Left ventricle myocardium superior (tissue), 1 donor: ENCODE measurements at regions not wholly inside any gene's neighbourhood (a gene's known extent, or its start where the extent isn't known, plus 50 kb on each side); places are given as distances from the start of the nearest gene placed in this dataset.

Source experiments
- ATAC-seq: fragments of 200-7000 bp; cut with Tn5 transposase; one replicate; pipeline ENCODE4 v1.9.1; 2020; ENCODE audit warnings: mild to moderate bottlenecking, moderate library complexity
- DNase-seq: peaks from one replicate; pipeline ENCODE4 v3.0.0-alpha.2; 2020
- intact Hi-C: fragments of 100-400 bp; cut with micrococcal nuclease; formaldehyde crosslinking; loops from one replicate; pipeline ENCODE4 v1.11.0; 2022
- donor health status: DM: no; HTN: yes; CAD: no; lungs with severe emphysema.

- no peak for ATAC-seq
- intact Hi-C loops, result no loop called here
- DNase-seq, result no peak
Measured at GRCh38 chr15:81987628-81988027, 58.2 kb downstream of the MEX3B start.

GRCh38 chr15:81983497-81983896 is 62.3 kb downstream of the MEX3B start:
- intact Hi-C loops, result no loop called here
- ATAC-seq, result no peak
- no peak for DNase-seq

GRCh38 chr15:81982808-81983207 is 63.0 kb downstream of the MEX3B start:
- ATAC-seq (no peak), DNase-seq (no peak)
- intact Hi-C loops, result no loop called here

- intact Hi-C loops, result no loop called here
- DNase-seq (no peak), ATAC-seq (no peak)
Measured at GRCh38 chr15:81981908-81982307, 63.9 kb downstream of the MEX3B start.

- ATAC-seq (no peak), DNase-seq (no peak)
- intact Hi-C loops, result no loop called here
Measured at GRCh38 chr15:81977464-81977863, 68.4 kb downstream of the MEX3B start.

GRCh38 chr15:81968691-81969090 is 77.1 kb downstream of the MEX3B start:
- ATAC-seq, result no peak
- intact Hi-C loops, result no loop called here

GRCh38 chr15:81966631-81967030 is 79.2 kb downstream of the MEX3B start:
- intact Hi-C loops, result no loop called here
- no peak for ATAC-seq
- no peak for DNase-seq

More at GRCh38 chr15:81968691-81969090, 77.1 kb downstream of the MEX3B start:
- no peak for DNase-seq

- no peak for DNase-seq
- intact Hi-C loops, result no loop called here
- ATAC-seq, result no peak
Measured at GRCh38 chr15:81962482-81962881, 83.3 kb downstream of the MEX3B start.

- ATAC-seq, result no peak
- intact Hi-C loops, result no loop called here
- no peak for DNase-seq
Measured at GRCh38 chr15:81959196-81959595, 86.6 kb downstream of the MEX3B start.

GRCh38 chr15:81957698-81958097 is 88.1 kb downstream of the MEX3B start:
- intact Hi-C loops, result no loop called here
- DNase-seq (no peak), ATAC-seq (no peak)

- ATAC-seq, result no peak
- intact Hi-C loops, result no loop called here
- DNase-seq, result no peak
Measured at GRCh38 chr15:81955382-81956062, 90.3 kb downstream of the MEX3B start.

GRCh38 chr15:81954158-81954783 is 91.5 kb downstream of the MEX3B start:
- no peak for DNase-seq
- ATAC-seq, result no peak
- intact Hi-C loops, result no loop called here

- intact Hi-C loops, result no loop called here
- ATAC-seq (no peak), DNase-seq (no peak)
Measured at GRCh38 chr15:81950841-81951414, 94.9 kb downstream of the MEX3B start.

- DNase-seq (no peak), ATAC-seq (no peak)
- intact Hi-C loops, result no loop called here
Measured at GRCh38 chr15:81948751-81949150, 97.1 kb downstream of the MEX3B start.

GRCh38 chr15:81948222-81948621 is 97.6 kb downstream of the MEX3B start:
- no peak for ATAC-seq
- intact Hi-C loops, result no loop called here
- no peak for DNase-seq

- ATAC-seq (no peak), DNase-seq (no peak)
- intact Hi-C loops, result no loop called here
Measured at GRCh38 chr15:81947548-81947947, 98.3 kb downstream of the MEX3B start.

- DNase-seq, result no peak
- ATAC-seq, result no peak
- intact Hi-C loops, result no loop called here
Measured at GRCh38 chr15:81945014-81945615, 100.7 kb downstream of the MEX3B start.

GRCh38 chr15:81942655-81943195 is 103.1 kb downstream of the MEX3B start:
- ATAC-seq (no peak), DNase-seq (no peak)
- intact Hi-C loops, result no loop called here

GRCh38 chr15:81942157-81942556 is 103.7 kb downstream of the MEX3B start:
- DNase-seq (no peak), ATAC-seq (no peak)
- intact Hi-C loops, result no loop called here

- ATAC-seq, result no peak
- DNase-seq, result no peak
- intact Hi-C loops, result no loop called here
Measured at GRCh38 chr15:81941479-81941878, 104.3 kb downstream of the MEX3B start.
